Lung (tissue), 11 donors: ENCODE measurements at regions not wholly inside any gene's neighbourhood (a gene's known extent, or its start where the extent isn't known, plus 50 kb on each side); places are given as distances from the start of the nearest gene placed in this dataset.

Experiments used
- ATAC-seq: fragments of 200-7000 bp; cut with Tn5 transposase; one replicate; pipeline ENCODE4 v1.9.1; 2020; ENCODE audit warnings: moderate number of reproducible peaks; ENCODE audit not compliant: insufficient read depth, low FRiP score
- DNase-seq, 3 donors: peaks; one replicate each; pipeline ENCODE4 v3.0.0-alpha.2; 2013 to 2017
- H3K27ac ChIP-seq, 2 donors: one replicate each; pipeline ENCODE4 v1.5.1; 2013; ENCODE audit warnings: mild to moderate bottlenecking in 2 of 2, moderate library complexity in 2 of 2, control low read depth in 1 of 2, inconsistent platforms in 1 of 2, low read depth in 1 of 2, low read length in 1 of 2
- H3K27me3 ChIP-seq, 3 donors: one replicate each; pipeline ENCODE4 v1.5.1; 2013; ENCODE audit warnings: low read length in 2 of 3; ENCODE audit not compliant: control insufficient read depth in 3 of 3, insufficient read depth in 3 of 3
- H3K36me3 ChIP-seq, 4 donors: one replicate each; pipeline ENCODE4 v1.5.1; 2013; ENCODE audit warnings: low read length in 4 of 4, mild to moderate bottlenecking in 1 of 4, moderate library complexity in 1 of 4; ENCODE audit not compliant: control insufficient read depth in 4 of 4, insufficient read depth in 4 of 4
- H3K4me1 ChIP-seq, 5 donors: one replicate each; pipeline ENCODE4 v1.5.1; 2013; ENCODE audit warnings: low read length in 5 of 5, mild to moderate bottlenecking in 2 of 5, moderate library complexity in 1 of 5; ENCODE audit not compliant: control insufficient read depth in 5 of 5, insufficient read depth in 5 of 5
- H3K4me3 ChIP-seq: one replicate; pipeline ENCODE4 v1.5.1; 2013; ENCODE audit warnings: mild to moderate bottlenecking, control low read depth, moderate library complexity
- H3K9ac ChIP-seq, 2 donors: one replicate each; pipeline ENCODE4 v1.5.1; 2013; ENCODE audit warnings: low read length in 2 of 2, control low read depth in 1 of 2; ENCODE audit not compliant: insufficient read depth in 1 of 2
- H3K9me3 ChIP-seq, 4 donors: one replicate each; pipeline ENCODE4 v1.5.1; 2013; ENCODE audit warnings: low read length in 3 of 4, mild to moderate bottlenecking in 1 of 4, moderate library complexity in 1 of 4; ENCODE audit not compliant: control insufficient read depth in 4 of 4, insufficient read depth in 3 of 4
- CTCF ChIP-seq: IDR thresholded peaks from 2 replicates; pipeline ENCODE4 v1.5.1; 2012; ENCODE audit warnings: mild to moderate bottlenecking; ENCODE audit errors: control extremely low read depth, extremely low read depth
- WGBS, 2 donors: extraction: QIAGEN DNeasy Blood & Tissue Kit; methylation state at CpG; one replicate each; pipeline ENCODE4 v1.1.7; 2013; 5-methylcytosine and 5-hydroxymethylcytosine counted together
- donor health status: control.
- donor health status: control.
- donor health status: Bipolar disorder and iron deficiency.
- donor health status: healthy.
- donor health status: DM: yes; HTN: yes; CAD: no.

- no peak for TF ChIP-seq CTCF
- no peak overlapping the region for H3K27ac ChIP-seq
Observed at GRCh38 chr19:29303719-29304090, 90.8 kb upstream of the UQCRFS1 start.

GRCh38 chr19:29305268-29305667 is 92.3 kb upstream of the UQCRFS1 start:
- Histone ChIP-seq H3K4me1 (no peaks in the 10 kb centered on the region), H3K9ac (no peak overlapping the region), H3K9me3 (no peaks in the 10 kb centered on the region), H3K36me3 (no peaks in the 10 kb centered on the region), H3K27ac (no peak overlapping the region), H3K4me3 (no peak overlapping the region), H3K27me3 (no peaks in the 10 kb centered on the region)
- ATAC-seq (no peak), DNase-seq (no peak)
- WGBS, 2 donors, result 62 to 78% methylated on average over 1 of the region's 1 CpG
- TF ChIP-seq CTCF, result no peak

More at GRCh38 chr19:29303719-29304090, 90.8 kb upstream of the UQCRFS1 start:
- WGBS, 2 donors, result 85 to 90% methylated on average over 5 of the region's 5 CpGs
- Histone ChIP-seq H3K4me3 (no peak overlapping the region), H3K9ac (no peak overlapping the region), H3K36me3 (no peaks in the 10 kb centered on the region), H3K4me1 (no peaks in the 10 kb centered on the region), H3K27me3 (no peaks in the 10 kb centered on the region), H3K9me3 (no peaks in the 10 kb centered on the region)
- DNase-seq (no peak), ATAC-seq (no peak)

- ATAC-seq (no peak), DNase-seq (no peak)
- Histone ChIP-seq H3K36me3 (no peaks in the 10 kb centered on the region), H3K4me1 (no peaks in the 10 kb centered on the region), H3K4me3 (no peak overlapping the region), H3K27me3 (peaks cover 0 to 7% (median 2%) of the 10 kb centered on the region in 3 donors), H3K9ac (no peak overlapping the region), H3K9me3 (no peaks in the 10 kb centered on the region), H3K27ac (no peak overlapping the region)
- 14 to 18% methylated on average over 12 of the region's 12 CpGs for WGBS, 2 donors
- no peak for TF ChIP-seq CTCF
Observed at GRCh38 chr19:29308977-29309590, 96.1 kb upstream of the UQCRFS1 start.

- Histone ChIP-seq H3K27ac (no peak overlapping the region), H3K4me3 (no peak overlapping the region), H3K4me1 (no peaks in the 10 kb centered on the region), H3K36me3 (no peaks in the 10 kb centered on the region), H3K9me3 (no peaks in the 10 kb centered on the region), H3K9ac (no peak overlapping the region), H3K27me3 (peaks cover 0 to 7% (median 2%) of the 10 kb centered on the region in 3 donors)
- 49 to 50% methylated on average over 8 to 9 of the region's 9 CpGs for WGBS, 2 donors
- DNase-seq (no peak), ATAC-seq (no peak)
- no peak for TF ChIP-seq CTCF
Observed at GRCh38 chr19:29309637-29310036, 96.7 kb upstream of the UQCRFS1 start.
